Osteocyte (in vitro differentiated cells): ENCODE measurements at regions not wholly inside any gene's neighbourhood (a gene's known extent, or its start where the extent isn't known, plus 50 kb on each side); places are given as distances from the start of the nearest gene placed in this dataset.

Source experiments
- DNase-seq: peaks from one replicate; pipeline ENCODE4 v3.0.0; 2021; ENCODE audit warnings: mixed read lengths; ENCODE audit not compliant: unreplicated experiment; ENCODE audit errors: extremely low spot score
- H3K27ac Mint-ChIP-seq: one replicate; pipeline ENCODE4 v1.8.0; 2021; ENCODE audit warnings: mild to moderate bottlenecking, mixed read lengths; ENCODE audit not compliant: unreplicated experiment
- H3K27me3 Mint-ChIP-seq: one replicate; pipeline ENCODE4 v1.8.0; 2021; ENCODE audit warnings: mixed read lengths; ENCODE audit not compliant: unreplicated experiment
- H3K36me3 Mint-ChIP-seq: one replicate; pipeline ENCODE4 v1.8.0; 2021; ENCODE audit warnings: mixed read lengths; ENCODE audit not compliant: unreplicated experiment
- H3K4me1 Mint-ChIP-seq: one replicate; pipeline ENCODE4 v1.8.0; 2021; ENCODE audit warnings: mixed read lengths; ENCODE audit not compliant: unreplicated experiment
- H3K4me3 Mint-ChIP-seq: one replicate; pipeline ENCODE4 v1.8.0; 2021; ENCODE audit warnings: mild to moderate bottlenecking, moderate library complexity, mixed read lengths; ENCODE audit not compliant: unreplicated experiment
- H3K9me3 Mint-ChIP-seq: one replicate; pipeline ENCODE4 v1.8.0; 2021; ENCODE audit warnings: mixed read lengths; ENCODE audit not compliant: unreplicated experiment
- CTCF ChIP-seq: fragments of 200-600 bp; sonication (generic); IDR thresholded peaks from 2 replicates; pipeline ENCODE4 v1.5.0; 2021; ENCODE audit warnings: antibody characterized with exemption, mild to moderate bottlenecking, moderate library complexity

GRCh38 chr2:200087451-200087850 is 132.1 kb downstream of the MAIP1 start:
- no peak for TF ChIP-seq CTCF
- no peak overlapping the region for H3K4me3 Mint-ChIP-seq
- H3K36me3 Mint-ChIP-seq, result no peaks in the 10 kb centered on the region
- H3K4me1 Mint-ChIP-seq, result peaks cover 2% of the 10 kb centered on the region
- no peaks in the 10 kb centered on the region for H3K9me3 Mint-ChIP-seq
- H3K27me3 Mint-ChIP-seq, result no peaks in the 10 kb centered on the region
- DNase-seq, result no peak
- no peak overlapping the region for H3K27ac Mint-ChIP-seq

- no peak for TF ChIP-seq CTCF
- Mint-ChIP-seq H3K27me3 (no peaks in the 10 kb centered on the region), H3K9me3 (no peaks in the 10 kb centered on the region), H3K4me1 (peaks cover 2% of the 10 kb centered on the region), H3K4me3 (no peak overlapping the region), H3K36me3 (no peaks in the 10 kb centered on the region), H3K27ac (no peak overlapping the region)
- DNase-seq, result no peak
These were observed 133.8 kb downstream of the MAIP1 start for GRCh38 chr2:200089040-200089755.

GRCh38 chr2:200089756-200090109 is 134.4 kb downstream of the MAIP1 start:
- TF ChIP-seq CTCF, result no peak
- Mint-ChIP-seq H3K27me3 (no peaks in the 10 kb centered on the region), H3K4me3 (no peak overlapping the region), H3K36me3 (no peaks in the 10 kb centered on the region), H3K4me1 (peaks cover 3% of the 10 kb centered on the region), H3K27ac (no peak overlapping the region), H3K9me3 (no peaks in the 10 kb centered on the region)
- DNase-seq, result no peak

GRCh38 chr2:200090683-200091082 is 135.3 kb downstream of the MAIP1 start:
- Mint-ChIP-seq H3K9me3 (no peaks in the 10 kb centered on the region), H3K4me3 (no peak overlapping the region), H3K27ac (no peak overlapping the region)

GRCh38 chr2:200091126-200091525 is 135.7 kb downstream of the MAIP1 start:
- TF ChIP-seq CTCF, result no peak
- Mint-ChIP-seq H3K36me3 (no peaks in the 10 kb centered on the region), H3K27me3 (no peaks in the 10 kb centered on the region), H3K27ac (no peak overlapping the region), H3K9me3 (no peaks in the 10 kb centered on the region), H3K4me3 (no peak overlapping the region), H3K4me1 (peaks cover 3% of the 10 kb centered on the region)
- DNase-seq, result no peak

More at GRCh38 chr2:200090683-200091082, 135.3 kb downstream of the MAIP1 start:
- no peak for DNase-seq
- no peak for TF ChIP-seq CTCF
- Mint-ChIP-seq H3K4me1 (peaks cover 3% of the 10 kb centered on the region), H3K27me3 (no peaks in the 10 kb centered on the region), H3K36me3 (no peaks in the 10 kb centered on the region)
